SK-N-SH (cell line): ENCODE measurements at regions not wholly inside any gene's neighbourhood (a gene's known extent, or its start where the extent isn't known, plus 50 kb on each side); places are given as distances from the start of the nearest gene placed in this dataset.
A peak's percentile ranks its signal among the peaks of the same experiment; 100 is the strongest.

Experiments used
- CTCF ChIA-PET: fragments of 300-600, 350-600 bp; formaldehyde crosslinking; extraction: SDS; loops from one replicate; lab custom pipeline; 2021; lab: Yijun Ruan, JAX
- POLR2A ChIA-PET: fragments of 350-600 bp; sonication (Branson Sonifier 250); formaldehyde crosslinking; extraction: SDS; loops from one replicate; lab custom pipeline; 2020; ENCODE audit warnings: antibody characterized with exemption, inconsistent platforms; lab: Yijun Ruan, JAX
- DNase-seq: peaks from one replicate; pipeline ENCODE4 v3.0.0; 2012
- H2AFZ ChIP-seq: fragments of 200-600 bp; sonication (generic); 2 replicates; pipeline ENCODE4 v1.8.1; 2016; ENCODE audit warnings: antibody characterized with exemption, mild to moderate bottlenecking, low read depth
- H3F3A ChIP-seq: fragments of 200-600 bp; sonication (generic); replicated peaks from 2 replicates; pipeline ENCODE3; 2016; ENCODE audit warnings: antibody characterized with exemption, mild to moderate bottlenecking; ENCODE audit not compliant: insufficient read depth
- H3K27ac ChIP-seq, 2 experiments: fragments of 200-500 bp in 1 of 2; fragments of 200-600 bp in 1 of 2; sonication (Bioruptor generic) in 1 of 2; sonication (generic), shearing (Covaris generic) in 1 of 2; 2 replicates each; pipeline versions ENCODE4 v1.5.1 to v1.6.1; 2014 to 2016; ENCODE audit warnings: low read depth in 2 of 2, inconsistent platforms in 1 of 2, low read length in 1 of 2, mild to moderate bottlenecking in 1 of 2, mixed read lengths in 1 of 2
- H3K27me3 ChIP-seq: fragments of 200-600 bp; sonication (generic), shearing (Covaris generic); 2 replicates; pipeline ENCODE4 v1.6.1; 2016; ENCODE audit warnings: mixed run types; ENCODE audit not compliant: insufficient read depth
- H3K36me3 ChIP-seq, 2 experiments: fragments of 200-500 bp in 1 of 2; fragments of 200-600 bp in 1 of 2; sonication (Bioruptor generic) in 1 of 2; sonication (generic) in 1 of 2; replicated peaks in 1 of 2; 2 replicates each; pipeline versions ENCODE3 to v1.5.1; 2014 to 2016; ENCODE audit warnings: low read length in 1 of 2, mild to moderate bottlenecking in 1 of 2; ENCODE audit not compliant: insufficient read depth in 2 of 2, control insufficient read depth in 1 of 2
- H3K4me1 ChIP-seq, 2 experiments: fragments of 200-500 bp in 1 of 2; fragments of 200-600 bp in 1 of 2; sonication (Bioruptor generic) in 1 of 2; sonication (generic), shearing (Covaris generic) in 1 of 2; 2 replicates each; pipeline versions ENCODE4 v1.5.1 to v1.6.1; 2014 to 2016; ENCODE audit warnings: low read depth in 1 of 2, low read length in 1 of 2, mixed run types in 1 of 2; ENCODE audit not compliant: insufficient read depth in 2 of 2, control insufficient read depth in 1 of 2
- H3K4me2 ChIP-seq: fragments of 200-600 bp; sonication (generic), shearing (Covaris generic); 2 replicates; pipeline ENCODE4 v1.6.1; 2017; ENCODE audit warnings: mixed run types
- H3K4me3 ChIP-seq, 2 experiments: fragments of 200-500 bp in 1 of 2; fragments of 200-600 bp in 1 of 2; sonication (Bioruptor generic) in 1 of 2; sonication (generic), shearing (Covaris generic) in 1 of 2; 2 replicates each; pipeline versions ENCODE4 v1.5.1 to v1.8.1; 2014 to 2016; ENCODE audit warnings: low read depth in 2 of 2, inconsistent platforms in 1 of 2, low read length in 1 of 2, mild to moderate bottlenecking in 1 of 2, mixed read lengths in 1 of 2, moderate library complexity in 1 of 2
- H3K79me2 ChIP-seq: fragments of 200-600 bp; sonication (generic); 2 replicates; pipeline ENCODE4 v1.8.1; 2017; ENCODE audit warnings: mild to moderate bottlenecking; ENCODE audit not compliant: insufficient read depth
- H3K9ac ChIP-seq: fragments of 200-600 bp; sonication (generic); 2 replicates; pipeline ENCODE4 v1.6.1; 2017; ENCODE audit warnings: mixed run types
- H3K9me2 ChIP-seq: fragments of 200-600 bp; sonication (generic); 2 replicates; pipeline ENCODE4 v1.6.1; 2017; ENCODE audit warnings: mixed run types
- H3K9me3 ChIP-seq: fragments of 200-600 bp; sonication (generic); 2 replicates; pipeline ENCODE4 v1.6.1; 2017; ENCODE audit warnings: mixed run types, mild to moderate bottlenecking, moderate library complexity
- H4K20me1 ChIP-seq: fragments of 200-600 bp; sonication (generic); 2 replicates; pipeline ENCODE4 v1.6.1; 2017; ENCODE audit warnings: mild to moderate bottlenecking, mixed run types; ENCODE audit not compliant: insufficient read depth
- EZH2phosphoT487 ChIP-seq: fragments of 200-600 bp; sonication (generic); IDR thresholded peaks from 2 replicates; pipeline ENCODE4 v1.6.1; 2017; ENCODE audit warnings: low read depth, mixed run types, mild to moderate bottlenecking, antibody characterized with exemption, moderate library complexity, borderline replicate concordance
- FOSL2 ChIP-seq: IDR thresholded peaks from 2 replicates; pipeline ENCODE4 v1.4.0; 2012; ENCODE audit warnings: low read depth, mild to moderate bottlenecking, moderate library complexity, borderline replicate concordance
- GABPA ChIP-seq: IDR thresholded peaks from 2 replicates; pipeline ENCODE4 v1.4.0; 2012; ENCODE audit warnings: low read depth, mild to moderate bottlenecking
- MEF2A ChIP-seq: IDR thresholded peaks from 2 replicates; pipeline ENCODE4 v1.4.0; 2012; ENCODE audit warnings: low read depth, borderline replicate concordance
- POLR2AphosphoS5 ChIP-seq: IDR thresholded peaks from 2 replicates; pipeline ENCODE4 v1.6.1; 2012; ENCODE audit warnings: low read depth, low read length
- REST ChIP-seq: IDR thresholded peaks from 2 replicates; pipeline ENCODE4 v1.6.1; 2012; ENCODE audit warnings: mild to moderate bottlenecking, low read depth, low read length, moderate library complexity
- RFX5 ChIP-seq: IDR thresholded peaks from 2 replicates; pipeline ENCODE4 v1.6.1; 2012; ENCODE audit warnings: mild to moderate bottlenecking, improper control_type of control experiment, low read length
- TAF1 ChIP-seq: IDR thresholded peaks from 2 replicates; pipeline ENCODE4 v1.6.1; 2012; ENCODE audit warnings: low read depth, mild to moderate bottlenecking, low read length, moderate library complexity, borderline replicate concordance
- TEAD4 ChIP-seq: IDR thresholded peaks from 2 replicates; pipeline ENCODE4 v1.4.0; 2012; ENCODE audit warnings: mild to moderate bottlenecking, borderline replicate concordance; ENCODE audit not compliant: insufficient read depth
- WGBS: methylation state at CpG from one replicate; pipeline ENCODE4 v1.1.6; 2017; ENCODE audit warnings: low lambda C conversion rate; 5-methylcytosine and 5-hydroxymethylcytosine counted together
- small RNA-seq, 7 experiments: library from RNA; depleted of rRNA; stranded (forward); fragments of <200 nt; gene quantifications; one replicate each; pipeline ENCODE3, GENCODE V24; 2012

DNA sequence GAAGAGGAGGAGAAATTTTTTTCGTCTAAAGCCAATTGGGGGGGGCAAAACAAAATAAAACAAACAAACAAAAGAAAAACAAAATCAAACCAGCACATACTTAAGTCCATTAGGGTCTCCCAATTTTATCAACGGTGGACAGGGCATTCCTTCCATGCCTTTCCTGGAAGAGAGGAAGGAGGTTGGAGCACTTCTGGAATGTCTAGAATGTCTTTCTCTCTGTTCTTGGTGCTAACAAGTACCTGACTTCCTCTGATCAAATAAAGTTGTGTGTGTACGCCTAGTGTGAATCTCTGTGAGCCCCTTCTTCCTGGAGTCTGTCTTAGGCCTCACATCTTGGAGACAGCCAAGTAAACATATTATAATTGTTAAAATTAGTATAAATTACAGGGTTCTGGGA, 399.0 kb upstream of the LRRTM1 start:
- POLR2A ChIA-PET: no interaction called here
- Histone ChIP-seq H3K4me2 (no peak overlapping the region), H3K79me2 (no peaks in the 10 kb centered on the region), H2AFZ (no peak overlapping the region), H3K36me3 (no peaks in the 10 kb centered on the region), H3K9me2 (no peaks in the 10 kb centered on the region), H3K4me1 (no peaks in the 10 kb centered on the region), H3K9me3 (no peaks in the 10 kb centered on the region), H3K4me3 (no peak overlapping the region), H4K20me1 (no peaks in the 10 kb centered on the region), H3K27me3 (no peaks in the 10 kb centered on the region), H3K27ac (no peak overlapping the region), H3K9ac (no peak overlapping the region), H3F3A (no peaks in the 10 kb centered on the region)
- CTCF ChIA-PET: no interaction called here
- no peak for TF ChIP-seq REST
- no peak for TF ChIP-seq MEF2A
- 9% methylated on average over 3 of the region's 3 CpGs for WGBS
- DNase-seq: no peak

- ChIA-PET POLR2A (no interaction called here), CTCF (no interaction called here)
- Histone ChIP-seq H3K79me2 (no peaks in the 10 kb centered on the region), H3K4me2 (no peak overlapping the region), H3K27ac (no peak overlapping the region), H3K4me1 (no peaks in the 10 kb centered on the region), H3F3A (no peaks in the 10 kb centered on the region), H3K27me3 (no peaks in the 10 kb centered on the region), H3K9me3 (no peaks in the 10 kb centered on the region), H3K36me3 (no peaks in the 10 kb centered on the region), H3K9ac (peak overlapping the region; percentile 16; the same call in 1 of the 2 replicates), H2AFZ (no peak overlapping the region), H3K9me2 (no peaks in the 10 kb centered on the region), H3K4me3 (no peak overlapping the region), H4K20me1 (no peaks in the 10 kb centered on the region)
- DNase-seq: no peak
- TF ChIP-seq TEAD4: no peak
- TF ChIP-seq GABPA: no peak
- no peak for TF ChIP-seq RFX5
- TF ChIP-seq POLR2AphosphoS5: no peak
- TF ChIP-seq TAF1: no peak
- TF ChIP-seq EZH2phosphoT487: no peak
- TF ChIP-seq FOSL2: no peak
Observed at GRCh38 chr2:80700961-80701360, 396.4 kb upstream of the LRRTM1 start.

Small RNAs in the stretch of these regions (small RNA-seq; reads per million reads assigned to genes)
- gene AC013262.1 (0 reads per million in 7 experiments), gene AC138623.1 (0 reads per million in 7 experiments), gene RF00019 (0 reads per million in 7 experiments), gene RN7SL201P (0 to 1.1 (median 0) reads per million in 7 experiments), gene RNA5SP99 (0 to 6.6 (median 0.40) reads per million in 7 experiments), gene RNU6-1312P (0 to 2.3 (median 0) reads per million in 7 experiments), gene RNU6-685P (0 reads per million in 7 experiments), gene RPL37P10 (0 reads per million in 7 experiments)
